DOHH2 (cell line): ENCODE measurements at regions not wholly inside any gene's neighbourhood (a gene's known extent, or its start where the extent isn't known, plus 50 kb on each side); places are given as distances from the start of the nearest gene placed in this dataset.

ENCODE experiments used
- H3F3A ChIP-seq: fragments of 200-600 bp; sonication (generic), shearing (Covaris generic); 2 replicates; pipeline ENCODE4 v1.6.0; 2016; ENCODE audit warnings: antibody characterized with exemption, mild to moderate bottlenecking; ENCODE audit not compliant: control insufficient read depth, insufficient read depth
- H3K27ac ChIP-seq: fragments of 200-600 bp; sonication (generic); 2 replicates; pipeline ENCODE4 v1.5.1; 2014; ENCODE audit warnings: low read depth, mild to moderate bottlenecking, low read length, moderate library complexity
- H3K27me3 ChIP-seq: fragments of 200-600 bp; sonication (generic); 2 replicates; pipeline ENCODE4 v1.6.1; 2014; ENCODE audit warnings: mild to moderate bottlenecking, low read length, mixed read lengths; ENCODE audit not compliant: control insufficient read depth
- H3K36me3 ChIP-seq: fragments of 200-600 bp; sonication (generic); 2 replicates; pipeline ENCODE4 v1.6.1; 2014; ENCODE audit warnings: mild to moderate bottlenecking, low read length, moderate library complexity, mixed read lengths; ENCODE audit not compliant: control insufficient read depth
- H3K4me1 ChIP-seq: fragments of 200-600 bp; sonication (generic); 2 replicates; pipeline ENCODE4 v1.6.1; 2014; ENCODE audit warnings: mild to moderate bottlenecking, low read length, mixed read lengths; ENCODE audit not compliant: control insufficient read depth
- H3K4me2 ChIP-seq: fragments of 200-600 bp; sonication (generic); 2 replicates; pipeline ENCODE4 v1.6.0; 2014; ENCODE audit warnings: mild to moderate bottlenecking, low read length, moderate library complexity
- H3K4me3 ChIP-seq: fragments of 200-600 bp; sonication (generic); 2 replicates; pipeline ENCODE4 v1.5.1; 2014; ENCODE audit warnings: mild to moderate bottlenecking, low read length, mixed read lengths
- H3K79me2 ChIP-seq: fragments of 200-600 bp; sonication (generic); 2 replicates; pipeline ENCODE4 v1.6.1; 2014; ENCODE audit warnings: mild to moderate bottlenecking, low read length, mixed read lengths; ENCODE audit not compliant: control insufficient read depth
- H3K9me2 ChIP-seq: fragments of 200-600 bp; sonication (generic); replicated peaks from 2 replicates; pipeline ENCODE4 v1.6.1; 2014; ENCODE audit warnings: mild to moderate bottlenecking, low read length, mixed read lengths; ENCODE audit not compliant: control insufficient read depth
- H3K9me3 ChIP-seq: fragments of 200-600 bp; sonication (generic); 2 replicates; pipeline ENCODE4 v1.6.1; 2014; ENCODE audit warnings: antibody characterized with exemption, low read length, mixed read lengths; ENCODE audit not compliant: control insufficient read depth, insufficient read depth
- H4K20me1 ChIP-seq: fragments of 200-600 bp; sonication (generic); 2 replicates; pipeline ENCODE4 v1.6.0; 2014; ENCODE audit warnings: low read depth, mild to moderate bottlenecking, antibody characterized with exemption, low read length, moderate library complexity; ENCODE audit not compliant: control insufficient read depth, insufficient read depth
- EZH2phosphoT487 ChIP-seq: fragments of 200-600 bp; sonication (generic); IDR thresholded peaks from 2 replicates; pipeline ENCODE4 v1.6.1; 2017; ENCODE audit warnings: borderline replicate concordance, mild to moderate bottlenecking, antibody characterized with exemption, low read length, moderate library complexity, mixed read lengths
- TF ChIP-seq, protein P1 (sequence below): fragments of 200-600 bp; sonication (generic); IDR thresholded peaks from one replicate; pipeline ENCODE4 v1.5.1; 2014; ENCODE audit warnings: antibody characterized with exemption, mild to moderate bottlenecking, low read depth, low read length; ENCODE audit not compliant: poor library complexity, severe bottlenecking

DNA sequence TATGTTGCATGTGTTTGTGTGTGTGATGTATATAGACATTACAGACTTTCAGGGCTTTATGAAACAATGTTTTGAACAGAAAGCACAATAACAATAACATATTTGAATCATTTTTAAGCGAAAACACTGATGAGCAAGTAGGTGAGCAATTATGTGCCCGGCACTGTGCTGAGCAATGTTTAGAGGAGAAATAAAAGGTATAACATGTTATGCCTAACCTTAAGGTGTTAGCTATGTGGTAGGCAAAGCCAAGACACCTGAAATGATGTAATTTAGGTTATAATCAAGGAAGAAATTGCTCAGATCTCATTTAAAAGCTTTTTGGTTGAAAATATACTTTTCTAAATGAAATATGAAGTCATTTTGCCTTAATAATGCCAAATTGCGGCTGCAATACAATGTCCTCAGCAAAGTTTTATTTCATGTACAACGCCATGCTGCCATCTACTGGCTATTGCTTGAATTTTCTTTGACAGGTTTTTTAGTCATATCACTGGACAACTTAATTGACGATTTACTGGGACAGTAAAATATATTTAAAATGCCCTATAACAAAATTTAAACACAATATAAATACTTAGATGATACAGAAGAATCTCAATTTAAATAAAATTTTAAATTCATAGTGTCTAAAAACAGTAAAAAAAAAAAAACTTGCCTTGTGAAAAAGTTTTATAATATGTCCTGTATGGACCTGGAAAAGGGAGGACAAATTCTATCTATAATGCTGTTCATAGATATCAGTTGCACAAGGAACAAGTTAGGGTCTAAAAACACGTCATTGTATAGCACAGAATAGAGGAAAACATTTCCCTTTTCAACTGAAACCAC is 131.1 kb upstream of the CDK1 start:
- H3K4me3 ChIP-seq = no peak overlapping the region
- peaks cover 26% of the 10 kb centered on the region for H3K4me1 ChIP-seq
- H3K9me3 ChIP-seq = no peaks in the 10 kb centered on the region
- no peak overlapping the region for H3K27ac ChIP-seq
- H3K9me2 ChIP-seq = no peaks in the 10 kb centered on the region
- no peaks in the 10 kb centered on the region for H3K79me2 ChIP-seq
- H3K27me3 ChIP-seq = no peaks in the 10 kb centered on the region
- no peaks in the 10 kb centered on the region for H3K36me3 ChIP-seq
- no peaks in the 10 kb centered on the region for H4K20me1 ChIP-seq
- H3F3A ChIP-seq = peaks cover 4% of the 10 kb centered on the region; the same call in 1 of the 2 replicates
- TF ChIP-seq, protein P1, sequence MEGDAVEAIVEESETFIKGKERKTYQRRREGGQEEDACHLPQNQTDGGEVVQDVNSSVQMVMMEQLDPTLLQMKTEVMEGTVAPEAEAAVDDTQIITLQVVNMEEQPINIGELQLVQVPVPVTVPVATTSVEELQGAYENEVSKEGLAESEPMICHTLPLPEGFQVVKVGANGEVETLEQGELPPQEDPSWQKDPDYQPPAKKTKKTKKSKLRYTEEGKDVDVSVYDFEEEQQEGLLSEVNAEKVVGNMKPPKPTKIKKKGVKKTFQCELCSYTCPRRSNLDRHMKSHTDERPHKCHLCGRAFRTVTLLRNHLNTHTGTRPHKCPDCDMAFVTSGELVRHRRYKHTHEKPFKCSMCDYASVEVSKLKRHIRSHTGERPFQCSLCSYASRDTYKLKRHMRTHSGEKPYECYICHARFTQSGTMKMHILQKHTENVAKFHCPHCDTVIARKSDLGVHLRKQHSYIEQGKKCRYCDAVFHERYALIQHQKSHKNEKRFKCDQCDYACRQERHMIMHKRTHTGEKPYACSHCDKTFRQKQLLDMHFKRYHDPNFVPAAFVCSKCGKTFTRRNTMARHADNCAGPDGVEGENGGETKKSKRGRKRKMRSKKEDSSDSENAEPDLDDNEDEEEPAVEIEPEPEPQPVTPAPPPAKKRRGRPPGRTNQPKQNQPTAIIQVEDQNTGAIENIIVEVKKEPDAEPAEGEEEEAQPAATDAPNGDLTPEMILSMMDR = peak; percentile 72
- no peak for TF ChIP-seq EZH2phosphoT487
- H3K4me2 ChIP-seq = no peak overlapping the region

GRCh38 chr10:60645980-60646379 is 132.3 kb upstream of the CDK1 start:
- no peaks in the 10 kb centered on the region for H3K36me3 ChIP-seq
- no peak overlapping the region for H3K27ac ChIP-seq
- no peaks in the 10 kb centered on the region for H3K79me2 ChIP-seq
- peaks cover 4% of the 10 kb centered on the region; the same call in 1 of the 2 replicates for H3F3A ChIP-seq
- no peaks in the 10 kb centered on the region for H3K9me3 ChIP-seq
- H3K4me2 ChIP-seq = no peak overlapping the region
- no peak for TF ChIP-seq EZH2phosphoT487
- TF ChIP-seq, protein P1 = no peak
- H3K4me3 ChIP-seq = no peak overlapping the region
- H3K9me2 ChIP-seq = no peaks in the 10 kb centered on the region
- no peaks in the 10 kb centered on the region for H4K20me1 ChIP-seq
- H3K4me1 ChIP-seq = peaks cover 14% of the 10 kb centered on the region
- no peaks in the 10 kb centered on the region for H3K27me3 ChIP-seq

DNA sequence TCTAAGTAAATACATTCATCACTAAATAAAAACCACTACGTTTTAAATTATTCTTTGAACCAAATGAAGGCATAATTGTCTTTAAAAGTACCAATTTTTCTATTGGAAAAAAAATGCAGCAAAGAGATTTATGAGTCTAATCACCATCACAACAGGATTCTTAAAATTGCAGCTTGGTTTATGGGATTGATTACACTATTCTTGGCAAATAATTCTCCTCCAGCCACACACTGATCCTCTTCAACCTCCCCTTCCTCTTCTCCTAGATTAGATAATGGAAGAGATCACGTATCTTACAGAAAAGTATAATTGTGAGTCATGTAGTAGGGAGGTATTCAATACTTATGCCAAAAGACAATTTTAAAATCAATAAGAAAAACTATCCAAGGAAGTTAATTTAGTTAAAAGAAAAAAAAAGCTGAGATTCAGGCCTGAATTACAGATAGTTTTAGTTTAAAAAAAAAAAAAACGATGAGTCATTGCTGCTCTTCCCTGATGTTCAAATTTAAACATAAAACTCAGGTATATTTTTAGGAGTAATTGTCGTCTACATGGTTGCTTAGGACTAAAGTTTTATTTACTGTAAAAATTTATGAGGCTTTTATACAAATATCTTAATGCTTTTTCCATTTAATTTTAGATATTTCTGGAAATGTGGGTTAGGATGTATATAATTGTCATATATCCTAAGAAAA is 133.7 kb upstream of the CDK1 start:
- Histone ChIP-seq H3K4me1 (peaks cover under 1% of the 10 kb centered on the region), H3K4me2 (no peak overlapping the region)
- TF ChIP-seq EZH2phosphoT487 = no peak
- TF ChIP-seq, protein P1 = no peak

More for the DNA sequence above, 133.7 kb upstream of the CDK1 start:
- Histone ChIP-seq H3K4me3 (no peak overlapping the region), H4K20me1 (no peaks in the 10 kb centered on the region), H3F3A (no peaks in the 10 kb centered on the region), H3K79me2 (no peaks in the 10 kb centered on the region), H3K9me2 (no peaks in the 10 kb centered on the region), H3K27me3 (no peaks in the 10 kb centered on the region), H3K27ac (no peak overlapping the region), H3K36me3 (no peaks in the 10 kb centered on the region), H3K9me3 (no peaks in the 10 kb centered on the region)
